ENCODE measurements at regions not wholly inside any gene's neighbourhood (a gene's known extent, or its start where the extent isn't known, plus 50 kb on each side); places are given as distances from the start of the nearest gene placed in this dataset.

DNA sequence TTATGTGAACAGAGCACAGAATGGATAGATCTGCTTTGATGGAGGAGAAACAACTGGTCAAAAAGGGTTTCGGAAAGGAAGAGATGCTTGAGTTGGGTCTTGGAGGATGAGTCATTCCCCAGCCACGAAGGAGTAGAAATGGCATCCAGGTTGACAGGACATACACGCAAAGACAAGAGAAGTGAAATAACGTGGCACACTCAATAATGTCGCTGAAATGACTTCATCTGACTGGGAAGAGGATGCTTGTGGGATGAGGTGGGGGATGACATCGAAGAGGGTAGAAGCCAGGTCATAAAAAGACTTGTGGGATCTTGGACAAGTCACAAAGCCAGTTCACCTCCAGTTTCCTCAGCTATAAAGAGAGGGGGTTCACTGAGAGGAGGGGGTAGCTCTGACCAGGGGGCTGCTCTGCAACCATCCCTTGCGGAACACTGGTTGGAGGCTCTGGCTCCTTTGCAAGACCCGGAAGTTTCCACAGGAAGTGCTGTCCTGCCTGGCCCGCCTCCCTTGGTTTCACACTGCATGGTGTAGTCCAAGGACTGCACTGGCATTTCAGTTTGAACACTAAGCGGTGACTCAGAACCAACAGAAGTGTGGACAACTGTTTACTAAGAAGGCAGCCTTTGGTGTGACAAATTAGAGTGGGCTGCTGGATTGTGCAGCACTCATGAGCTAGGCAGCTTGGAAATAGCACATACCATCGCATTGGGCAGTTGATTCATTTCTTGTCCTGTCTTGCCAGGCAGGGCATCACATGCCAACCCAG, 189.9 kb upstream of the ADO start:
- TF ChIP-seq EZH2 (IDR thresholded peaks at IDR 0.05; ENCODE audit: low read length, unreplicated experiment) (no peak), EZH2phosphoT487 (IDR thresholded peaks at IDR 0.05; ENCODE audit: borderline replicate concordance, low read length) (no peak)
- TF ChIP-seq, protein P1, sequence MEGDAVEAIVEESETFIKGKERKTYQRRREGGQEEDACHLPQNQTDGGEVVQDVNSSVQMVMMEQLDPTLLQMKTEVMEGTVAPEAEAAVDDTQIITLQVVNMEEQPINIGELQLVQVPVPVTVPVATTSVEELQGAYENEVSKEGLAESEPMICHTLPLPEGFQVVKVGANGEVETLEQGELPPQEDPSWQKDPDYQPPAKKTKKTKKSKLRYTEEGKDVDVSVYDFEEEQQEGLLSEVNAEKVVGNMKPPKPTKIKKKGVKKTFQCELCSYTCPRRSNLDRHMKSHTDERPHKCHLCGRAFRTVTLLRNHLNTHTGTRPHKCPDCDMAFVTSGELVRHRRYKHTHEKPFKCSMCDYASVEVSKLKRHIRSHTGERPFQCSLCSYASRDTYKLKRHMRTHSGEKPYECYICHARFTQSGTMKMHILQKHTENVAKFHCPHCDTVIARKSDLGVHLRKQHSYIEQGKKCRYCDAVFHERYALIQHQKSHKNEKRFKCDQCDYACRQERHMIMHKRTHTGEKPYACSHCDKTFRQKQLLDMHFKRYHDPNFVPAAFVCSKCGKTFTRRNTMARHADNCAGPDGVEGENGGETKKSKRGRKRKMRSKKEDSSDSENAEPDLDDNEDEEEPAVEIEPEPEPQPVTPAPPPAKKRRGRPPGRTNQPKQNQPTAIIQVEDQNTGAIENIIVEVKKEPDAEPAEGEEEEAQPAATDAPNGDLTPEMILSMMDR (conservative IDR thresholded peaks at IDR 0.05; ENCODE audit: low read depth, low read length), result no peak
